Epithelial cell of prostate (primary cell): ENCODE measurements at regions not wholly inside any gene's neighbourhood (a gene's known extent, or its start where the extent isn't known, plus 50 kb on each side); places are given as distances from the start of the nearest gene placed in this dataset.

Experiments
- DNase-seq: peaks from one replicate; pipeline ENCODE4 v3.0.0-alpha.2; 2011; ENCODE audit warnings: low read depth, low spot score
- H3K27ac ChIP-seq: fragments of 450-650 bp; 2 replicates; pipeline ENCODE4 v1.5.1; 2017; ENCODE audit warnings: mild to moderate bottlenecking

DNA sequence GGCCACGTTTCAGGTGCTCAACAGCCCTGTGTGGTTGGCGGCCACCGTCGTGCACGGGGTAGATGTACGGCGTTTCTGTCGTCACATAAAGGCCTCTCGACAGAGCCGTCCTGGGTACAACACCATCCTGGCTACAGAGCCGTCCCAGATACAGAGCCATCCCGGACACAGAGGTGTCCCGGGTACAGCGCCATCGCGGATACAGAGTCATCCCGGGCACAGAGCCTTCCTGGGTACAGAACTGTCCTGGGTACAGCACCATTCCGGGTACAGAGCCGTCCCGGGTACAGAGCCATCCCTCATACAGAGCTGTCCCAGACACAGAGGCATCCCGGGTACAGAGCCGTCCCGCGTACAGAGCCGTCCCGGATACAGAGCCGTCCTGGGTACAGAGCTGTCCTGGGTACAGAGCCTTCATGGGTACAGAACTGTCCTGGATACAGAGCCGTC is 222.7 kb upstream of the SOX1 start:
- no peak for DNase-seq
- no peak overlapping the region for H3K27ac ChIP-seq

DNA sequence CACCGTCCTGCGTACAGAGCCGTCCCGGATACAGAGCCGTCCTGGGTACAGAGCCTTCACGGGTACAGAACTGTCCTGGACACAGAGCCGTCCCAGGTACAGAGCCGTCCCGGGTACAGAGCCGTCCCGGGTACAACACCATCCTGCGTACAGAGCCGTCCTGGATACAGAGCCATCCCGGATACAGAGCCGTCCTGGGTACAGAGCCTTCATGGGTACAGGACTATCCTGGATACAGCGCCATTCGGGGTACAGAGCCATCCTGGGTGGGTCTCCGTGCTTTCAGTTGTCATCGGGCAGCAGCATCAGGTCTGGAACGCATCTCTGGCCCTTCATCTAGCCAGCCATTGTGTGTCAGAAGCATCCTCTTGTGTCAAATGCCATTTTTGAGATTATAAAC is 222.3 kb upstream of the SOX1 start:
- H3K27ac ChIP-seq: no peak overlapping the region
- DNase-seq: no peak

DNA sequence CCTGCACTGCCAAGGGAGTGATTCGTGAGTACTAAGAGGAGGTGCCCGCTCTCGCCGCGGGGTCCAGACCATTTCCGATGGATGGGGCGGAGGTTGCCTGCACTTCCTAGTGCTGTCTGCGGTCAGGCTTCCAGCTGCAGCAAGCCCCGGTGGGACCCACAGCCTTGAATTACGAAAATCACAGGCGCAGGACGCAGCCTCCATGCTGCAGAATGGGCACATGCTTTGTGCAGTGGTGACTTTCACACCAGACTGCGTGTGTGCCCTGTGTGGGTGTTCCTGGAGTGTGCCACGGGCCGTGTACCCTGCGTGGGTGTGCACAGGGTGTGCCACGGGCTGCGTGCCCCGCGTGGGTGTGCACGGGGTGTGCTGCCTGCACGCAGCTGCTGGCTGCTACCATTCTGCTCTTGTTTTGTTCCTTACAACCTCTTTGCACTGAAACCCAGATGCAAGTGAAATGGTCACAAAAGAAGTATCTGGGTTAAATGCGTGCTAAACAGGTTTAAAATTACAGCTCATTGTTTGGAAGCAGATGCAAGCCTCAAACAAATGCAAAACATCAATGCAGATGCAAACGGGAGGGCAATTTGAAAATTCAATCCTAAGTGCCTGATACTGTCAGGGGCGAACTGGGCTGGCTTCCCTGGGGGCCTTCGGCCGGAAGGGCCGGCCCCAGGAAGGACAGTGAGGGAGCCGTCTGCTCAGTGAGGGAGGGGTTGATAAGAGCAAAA is 221.2 kb upstream of the SOX1 start:
- no peak overlapping the region for H3K27ac ChIP-seq
- no peak for DNase-seq

DNA sequence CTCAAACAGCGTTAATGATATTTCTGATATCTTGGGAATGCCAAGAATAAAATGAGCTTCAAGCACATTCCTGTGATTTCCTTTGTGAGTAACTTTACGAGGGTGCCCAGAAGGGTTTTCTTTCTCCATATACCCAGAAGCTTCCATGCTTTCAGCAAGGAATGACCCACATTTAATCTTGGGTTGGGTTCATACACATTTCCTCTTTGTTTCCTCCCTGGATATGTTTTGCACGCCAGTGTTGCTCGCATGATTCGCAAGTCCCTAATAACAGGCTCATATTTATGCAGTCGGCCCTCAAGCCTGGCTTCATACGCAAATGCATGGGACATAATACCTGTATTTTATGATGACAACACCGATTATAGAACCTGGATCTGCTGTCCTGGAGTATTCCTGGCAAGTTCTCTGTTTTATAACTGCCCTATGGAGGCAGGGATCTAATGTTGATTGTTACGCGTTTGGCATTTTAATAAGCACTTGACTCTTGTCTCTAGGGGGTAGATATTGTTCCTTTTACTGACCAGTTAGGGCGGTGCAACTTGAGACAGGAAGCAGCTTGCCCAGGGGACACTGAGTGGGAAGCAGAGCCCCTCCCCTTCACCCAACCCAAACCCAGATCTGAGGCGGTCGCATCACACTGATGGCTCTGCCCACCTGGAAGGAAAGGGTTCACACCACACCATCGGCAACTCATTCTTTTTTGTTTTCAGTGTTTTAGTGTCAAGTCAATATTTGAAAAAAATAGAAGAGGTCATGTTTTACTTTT is 220.4 kb upstream of the SOX1 start:
- H3K27ac ChIP-seq: no peak overlapping the region

DNA sequence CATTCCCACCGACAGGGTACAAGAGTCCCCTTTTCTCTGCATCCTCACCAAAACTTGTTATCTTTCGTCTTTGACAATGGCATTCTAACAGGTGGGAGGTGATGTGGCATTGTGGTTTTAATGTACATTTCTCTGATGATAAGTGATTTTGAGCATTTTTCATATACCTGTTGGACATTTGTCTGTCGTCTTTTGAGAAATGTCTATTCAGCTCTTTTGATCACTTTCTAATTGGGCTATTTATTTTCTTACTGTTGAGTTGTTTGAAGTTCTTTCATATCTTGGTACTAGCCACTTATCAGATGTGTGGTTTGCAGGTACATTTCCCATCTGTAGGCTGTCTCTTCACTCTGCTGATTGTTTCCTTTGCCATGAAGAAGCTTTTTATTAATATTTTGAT is 219.0 kb upstream of the SOX1 start:
- no peak overlapping the region for H3K27ac ChIP-seq
- DNase-seq: no peak

More for the DNA sequence above, 220.4 kb upstream of the SOX1 start:
- no peak for DNase-seq

DNA sequence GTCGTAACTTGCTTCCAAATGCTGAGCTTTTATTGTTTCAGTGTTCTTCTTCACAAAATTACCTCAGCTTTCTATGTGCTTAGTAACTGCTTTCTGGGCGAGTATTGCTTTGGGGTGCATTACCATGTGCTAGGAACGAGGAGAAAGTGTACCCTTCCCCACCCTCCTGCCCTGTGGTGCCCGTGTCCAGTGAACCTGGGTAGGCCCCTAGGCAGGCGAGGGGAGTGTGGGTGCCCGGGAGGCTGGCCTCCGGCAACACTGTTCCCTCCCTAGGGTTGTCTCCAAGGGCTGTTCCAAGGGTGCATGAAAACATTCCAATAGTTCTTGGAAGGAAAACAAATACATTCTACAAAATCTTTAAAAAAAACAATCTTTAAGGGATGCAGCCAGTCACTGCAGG is 216.5 kb upstream of the SOX1 start:
- no peak for DNase-seq

DNA sequence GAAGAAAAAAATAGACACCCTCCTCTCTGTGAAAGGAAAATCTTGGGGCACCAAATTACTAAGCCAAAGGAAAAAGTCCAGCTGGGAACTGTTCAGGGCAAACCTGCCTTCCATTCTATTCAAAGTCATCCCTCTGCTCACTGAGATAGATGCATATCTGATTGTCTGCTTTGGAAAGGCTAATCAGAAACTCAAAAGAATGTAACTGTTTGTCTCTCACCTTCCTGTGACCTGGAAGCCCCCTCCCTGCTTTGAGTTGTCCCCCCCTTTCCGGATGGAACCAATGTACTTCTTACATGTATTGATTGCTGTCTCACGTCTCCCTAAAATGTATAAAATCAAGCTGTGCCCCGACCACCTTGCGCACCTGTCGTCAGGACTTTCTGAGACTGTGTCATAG is 216.0 kb upstream of the SOX1 start:
- no peak for DNase-seq
- H3K27ac ChIP-seq: no peak overlapping the region

More for the DNA sequence above, 216.5 kb upstream of the SOX1 start:
- H3K27ac ChIP-seq: no peak overlapping the region

DNA sequence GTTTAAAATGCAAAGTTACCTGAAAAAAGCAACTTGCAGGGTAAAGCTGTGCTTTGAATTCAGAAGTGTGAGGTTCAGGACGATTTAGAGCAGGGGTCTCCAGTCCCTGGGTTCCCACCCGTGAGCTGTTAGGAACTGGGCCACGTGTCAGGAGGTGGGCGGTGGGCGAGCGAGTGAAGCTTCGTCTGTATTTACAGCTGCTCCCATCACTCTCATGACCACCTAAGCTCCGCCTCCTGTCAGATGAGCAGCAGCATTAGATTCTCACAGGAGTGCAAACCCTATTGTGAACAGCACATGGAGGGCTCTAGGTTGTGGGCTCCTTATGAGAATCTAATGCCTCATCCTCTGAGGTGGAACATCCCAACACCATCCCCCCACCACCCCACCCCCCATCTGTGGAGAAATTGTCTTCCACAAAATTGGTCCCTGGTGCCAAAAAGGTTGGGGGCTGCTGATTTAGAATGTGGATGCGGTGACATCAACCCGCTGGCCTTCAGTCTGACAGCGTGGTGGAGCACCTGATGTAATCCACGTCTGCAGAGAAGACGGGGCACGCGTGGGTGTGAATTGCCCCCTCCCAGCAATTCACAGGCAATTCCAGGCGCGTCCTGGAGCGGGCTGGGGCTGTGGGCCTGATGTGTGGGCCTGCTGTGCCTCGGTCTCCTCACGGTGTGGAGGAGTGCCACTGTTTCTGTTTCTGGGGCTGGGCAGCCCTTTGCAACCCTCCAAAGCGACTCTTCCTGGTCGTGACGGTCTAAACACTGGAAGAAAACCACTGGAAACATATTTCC is 214.0 kb upstream of the SOX1 start:
- no peak overlapping the region for H3K27ac ChIP-seq
- no peak for DNase-seq

DNA sequence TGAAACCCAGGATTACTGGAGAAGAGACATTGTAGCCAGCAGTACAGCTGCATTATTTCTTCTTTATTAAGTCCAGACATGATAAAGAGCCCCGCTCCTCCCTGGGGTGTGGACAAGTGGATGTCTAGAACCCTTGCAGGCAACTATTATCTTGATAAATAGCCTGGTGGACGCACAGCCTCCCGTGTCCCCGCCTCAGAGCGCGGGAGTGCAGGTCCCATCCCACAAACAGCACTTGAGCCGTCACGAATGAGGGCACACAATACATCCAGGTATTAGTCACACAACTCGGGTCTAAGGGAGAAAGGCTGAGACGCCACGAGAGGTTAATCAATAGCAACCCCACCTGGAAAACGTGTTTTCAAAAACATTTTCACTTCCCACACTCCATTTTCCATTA is 213.2 kb upstream of the SOX1 start:
- no peak for DNase-seq
- H3K27ac ChIP-seq: no peak overlapping the region

DNA sequence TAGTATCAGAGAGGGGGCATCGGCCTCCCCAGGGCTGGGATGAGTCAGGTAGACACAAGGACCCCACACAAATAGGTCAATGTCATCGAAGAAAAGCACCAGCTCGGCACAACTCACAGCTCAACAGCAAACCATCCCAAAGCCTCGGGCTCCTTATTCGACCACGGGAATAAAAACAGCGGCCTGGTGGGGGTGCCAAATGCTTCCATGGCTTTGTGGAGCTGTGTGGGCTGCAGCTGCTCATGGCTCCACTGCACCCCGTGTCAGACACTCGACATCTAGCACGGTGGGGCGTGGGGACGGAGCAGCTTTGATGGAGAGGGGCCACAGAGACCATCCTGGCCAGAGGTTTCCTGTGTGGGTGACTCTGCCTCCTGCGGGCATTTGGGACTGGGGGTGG is 212.5 kb upstream of the SOX1 start:
- no peak overlapping the region for H3K27ac ChIP-seq
- no peak for DNase-seq

DNA sequence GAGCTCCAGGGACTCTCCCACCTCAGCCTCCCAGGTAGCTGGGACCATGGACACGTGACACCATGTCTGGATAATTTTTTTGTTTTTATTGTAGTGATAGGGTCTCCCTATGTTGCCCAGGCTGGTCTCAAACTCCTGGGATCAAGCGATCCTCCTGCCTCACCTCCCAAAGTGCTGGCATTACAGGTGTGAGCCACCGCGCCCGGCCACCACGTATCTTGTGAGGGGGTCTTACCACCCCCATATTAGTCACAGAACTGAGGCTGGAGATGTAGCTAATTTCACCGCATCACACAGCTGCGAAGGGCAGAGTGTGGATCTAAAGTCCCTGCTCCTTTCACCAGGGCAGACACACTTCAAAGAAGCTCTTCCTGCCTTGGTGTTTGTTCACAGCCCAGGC is 211.8 kb upstream of the SOX1 start:
- DNase-seq: no peak

DNA sequence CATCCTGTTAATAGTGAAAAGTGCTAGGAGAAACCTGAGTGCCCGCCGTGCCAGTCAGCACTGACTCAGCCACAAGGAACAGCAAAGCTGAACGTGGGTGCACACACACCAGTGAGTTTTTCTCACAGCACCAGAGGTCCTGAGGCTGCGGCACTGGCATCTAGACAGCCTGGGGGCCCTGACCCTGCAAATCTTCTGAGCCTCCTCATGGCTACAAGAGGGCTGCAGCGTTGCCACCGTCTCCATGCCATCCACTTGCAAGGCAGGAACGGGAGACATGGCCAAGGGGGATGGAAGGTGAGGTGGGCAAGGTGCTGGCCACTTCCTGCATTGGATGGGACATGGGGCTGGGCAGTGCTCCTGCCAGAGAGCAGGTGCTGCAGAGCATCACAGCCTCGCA is 211.2 kb upstream of the SOX1 start:
- no peak for DNase-seq
- H3K27ac ChIP-seq: no peak overlapping the region

More for the DNA sequence above, 211.8 kb upstream of the SOX1 start:
- H3K27ac ChIP-seq: no peak overlapping the region

DNA sequence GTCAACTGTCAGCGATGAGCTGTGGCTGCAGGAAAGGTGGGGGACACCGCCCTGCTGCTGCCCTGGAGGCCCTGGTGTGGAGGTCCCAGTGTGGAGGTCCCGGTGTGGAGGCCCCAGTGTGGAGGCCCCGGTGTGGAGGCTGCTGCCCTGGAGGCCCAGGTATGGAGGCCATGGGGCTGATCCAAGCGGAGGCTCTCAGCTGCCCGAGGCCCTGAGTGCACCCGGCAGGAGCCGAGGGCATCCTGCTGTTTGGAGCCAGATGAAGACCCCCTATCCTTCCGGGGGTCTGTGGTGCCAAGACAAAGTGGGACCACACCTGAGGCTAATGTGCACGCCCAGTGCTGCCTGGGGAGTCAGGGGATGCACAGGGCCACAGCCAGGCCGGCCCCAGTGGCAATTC is 210.4 kb upstream of the SOX1 start:
- DNase-seq: no peak
- H3K27ac ChIP-seq: no peak overlapping the region

DNA sequence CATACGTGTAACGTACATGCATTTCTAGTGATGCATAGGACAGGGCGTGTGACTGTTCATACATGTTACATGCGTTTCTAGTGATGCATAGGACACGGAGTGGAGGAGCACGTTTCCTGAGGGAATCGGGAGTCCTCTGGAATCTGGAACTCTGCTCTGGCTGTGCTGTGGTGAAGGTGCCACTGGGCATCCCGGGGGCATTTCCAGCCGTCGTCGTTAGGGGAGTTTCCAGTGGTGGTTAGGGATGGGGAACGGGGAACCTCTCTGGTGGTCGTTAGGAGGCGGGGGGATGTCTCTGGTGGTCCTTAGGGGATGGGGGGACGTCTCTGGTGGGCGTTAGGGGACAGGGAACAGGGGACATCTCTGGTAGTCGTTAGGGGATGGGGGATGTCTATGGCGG is 209.6 kb upstream of the SOX1 start:
- no peak overlapping the region for H3K27ac ChIP-seq
- DNase-seq: no peak

DNA sequence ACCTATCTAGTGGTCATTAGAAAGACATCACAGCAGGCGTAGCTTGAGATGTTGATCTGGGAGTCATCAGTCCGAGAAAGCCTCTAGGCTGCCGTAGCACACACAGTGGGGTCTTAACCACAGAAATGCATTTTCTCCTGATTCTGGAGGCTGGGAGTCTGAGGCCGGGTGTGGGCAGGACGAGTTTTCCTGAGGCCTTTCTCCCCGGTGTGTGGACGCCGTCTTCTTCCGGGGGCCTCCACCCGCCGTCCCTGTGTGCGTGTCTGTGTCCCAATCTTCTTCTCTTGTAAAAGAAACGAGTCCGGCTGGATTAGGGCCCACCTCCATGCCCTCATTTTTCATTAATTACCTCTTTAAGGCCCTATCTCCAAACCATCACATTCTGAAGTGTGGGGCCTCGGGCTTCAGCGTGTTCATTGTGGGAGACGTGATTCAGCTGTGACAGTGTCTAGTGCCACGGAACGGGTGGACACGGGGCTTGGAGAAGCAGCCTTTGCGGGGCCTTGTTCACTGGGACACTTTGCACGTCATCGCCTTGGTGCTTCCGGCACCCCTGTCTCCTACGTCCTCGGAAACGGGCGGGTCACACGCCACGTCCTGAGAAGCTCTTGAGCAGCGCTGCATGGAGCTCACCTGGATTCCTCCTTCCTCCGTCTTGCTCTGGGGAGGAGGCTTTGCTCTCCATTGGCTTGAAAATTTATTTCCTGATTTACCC is 208.9 kb upstream of the SOX1 start:
- H3K27ac ChIP-seq: no peak overlapping the region
- DNase-seq: no peak

DNA sequence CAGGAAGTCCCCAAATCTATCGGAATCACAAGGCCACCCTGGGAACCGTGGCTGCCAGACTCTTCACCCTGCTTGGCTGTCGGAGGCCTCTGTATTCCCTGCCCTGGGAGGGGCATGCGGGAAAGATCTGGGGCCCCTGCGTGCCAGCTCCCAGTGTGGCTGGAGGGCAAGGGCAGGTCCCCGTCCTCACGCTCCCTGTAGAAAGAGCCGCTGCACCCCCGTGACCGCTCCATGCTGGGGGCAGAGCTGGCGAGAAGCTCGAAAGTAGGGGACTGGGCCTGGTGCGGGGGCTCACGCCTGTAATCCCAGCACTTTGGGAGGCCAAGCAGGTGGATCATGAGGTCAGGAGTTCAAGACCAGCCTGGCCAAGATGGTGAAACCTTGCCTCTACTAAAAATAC is 208.4 kb upstream of the SOX1 start:
- no peak for DNase-seq
- H3K27ac ChIP-seq: no peak overlapping the region

DNA sequence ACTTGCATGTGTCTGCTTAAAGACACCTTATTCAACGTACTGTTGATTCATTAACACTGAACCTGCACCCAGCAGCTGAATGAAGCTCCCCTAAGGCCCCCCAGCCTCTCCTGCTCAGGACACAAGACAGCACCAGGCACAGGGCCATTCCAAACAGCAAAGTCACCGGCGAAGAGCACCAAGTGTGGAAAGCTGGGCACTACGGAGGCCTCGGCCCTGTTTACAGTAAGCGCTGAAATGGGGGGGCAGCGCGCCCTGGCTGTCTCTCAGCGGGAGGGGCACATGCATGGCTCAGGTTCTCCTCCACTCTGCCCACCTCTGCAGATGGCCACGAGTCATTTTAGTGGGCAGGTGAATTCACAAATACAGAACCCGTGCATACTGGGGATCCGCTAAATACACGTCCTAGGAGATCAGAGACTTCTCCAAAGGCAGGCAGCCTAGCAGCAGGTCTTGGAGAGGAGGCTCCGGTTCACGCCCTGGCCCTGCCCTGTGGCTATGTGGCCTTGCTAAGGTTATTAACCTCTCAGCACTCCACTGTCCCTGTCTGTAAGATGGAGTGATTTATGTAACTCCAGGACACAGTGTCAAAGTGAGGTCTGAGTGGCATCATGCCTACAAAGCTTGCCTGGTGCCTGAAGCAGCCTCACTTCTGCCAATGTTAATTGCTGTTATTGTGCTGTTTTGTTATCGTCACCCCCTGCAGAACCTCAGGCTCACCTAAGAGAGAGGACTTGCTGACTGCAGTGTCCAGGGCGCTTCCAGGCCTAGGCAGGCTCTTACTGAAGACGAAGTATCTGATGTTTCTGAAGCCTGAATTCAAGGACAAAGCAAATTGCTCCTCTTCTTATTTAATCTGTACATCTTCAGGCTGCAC is 207.4 kb upstream of the SOX1 start:
- no peak for DNase-seq
- no peak overlapping the region for H3K27ac ChIP-seq

DNA sequence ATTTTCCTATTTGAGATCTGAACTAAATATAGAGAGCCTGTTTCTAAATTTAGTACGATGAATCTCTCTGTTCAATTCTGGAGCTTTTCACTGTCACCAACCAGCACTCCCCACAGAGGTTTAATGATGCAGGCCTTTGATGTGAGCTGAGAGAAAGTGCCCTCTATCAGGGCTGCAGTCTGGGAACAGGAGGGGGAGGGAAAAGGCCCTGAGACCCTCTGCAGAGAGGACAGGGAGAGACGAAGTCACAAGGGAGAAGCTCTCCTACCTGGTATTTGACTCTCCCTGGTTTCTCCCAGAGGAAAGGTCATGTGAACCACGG is 206.8 kb upstream of the SOX1 start:
- no peak for DNase-seq
- no peak overlapping the region for H3K27ac ChIP-seq

DNA sequence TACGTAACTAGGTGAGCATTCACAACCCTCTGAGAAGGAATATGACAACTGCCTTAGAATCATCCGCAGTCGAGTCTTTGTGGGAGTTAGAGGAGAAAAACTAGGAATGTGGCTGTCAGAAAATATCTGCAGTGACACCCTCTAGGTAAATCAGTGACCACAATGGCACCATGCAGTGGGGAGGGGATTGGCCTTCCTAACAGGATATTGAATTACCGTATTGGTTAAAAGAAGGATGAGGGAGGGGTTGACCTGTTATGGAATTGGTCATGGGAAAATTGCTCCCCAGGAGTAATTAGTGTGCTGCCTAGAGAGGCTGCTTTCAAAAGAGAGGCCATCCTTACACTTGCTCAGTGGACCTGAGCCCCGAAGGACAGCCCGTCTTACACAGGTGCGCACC is 205.6 kb upstream of the SOX1 start:
- no peak overlapping the region for H3K27ac ChIP-seq
- DNase-seq: no peak
